GM19238 (cell line): ENCODE measurements at regions not wholly inside any gene's neighbourhood (a gene's known extent, or its start where the extent isn't known, plus 50 kb on each side); places are given as distances from the start of the nearest gene placed in this dataset.
A peak's percentile ranks its signal among the peaks of the same experiment; 100 is the strongest.
"Not testable (repeated sequence)": the region's sequence is repeated elsewhere in the genome, so short reads cannot be mapped to it uniquely, and the experiment has no call there.

Source experiments
- DNase-seq: peaks from one replicate; pipeline ENCODE4 v3.0.0; 2011; ENCODE audit warnings: low spot score; ENCODE audit not compliant: insufficient read length

DNA sequence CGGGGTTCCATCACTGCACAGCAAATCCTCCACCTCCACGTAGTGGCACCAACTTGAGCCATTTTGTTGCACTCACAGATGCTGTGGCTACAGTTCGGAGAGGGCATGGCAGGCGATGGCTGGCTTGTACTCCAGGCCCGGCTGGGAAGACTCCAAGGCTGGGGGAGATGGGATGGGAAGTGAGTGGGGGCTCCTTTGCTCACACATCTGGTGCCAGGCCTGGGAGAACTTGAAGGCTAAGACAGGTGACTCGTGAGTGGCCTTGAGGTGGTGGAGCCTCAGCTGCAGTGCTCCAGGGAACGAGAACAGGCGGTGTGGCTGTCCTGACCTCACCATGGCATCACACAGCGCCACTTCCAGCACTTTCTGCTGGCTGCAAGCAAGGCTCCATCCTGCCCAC lies 87.9 kb downstream of the PLXNA1 start:
- no peak for DNase-seq

GRCh38 chr3:127071597-127072001 lies 88.7 kb downstream of the PLXNA1 start:
- no peak for DNase-seq

- no peak for DNase-seq
Observed at GRCh38 chr3:127072221-127072771, 89.4 kb downstream of the PLXNA1 start.

- no peak for DNase-seq
Observed at GRCh38 chr3:127072971-127073783, 90.3 kb downstream of the PLXNA1 start.

DNA sequence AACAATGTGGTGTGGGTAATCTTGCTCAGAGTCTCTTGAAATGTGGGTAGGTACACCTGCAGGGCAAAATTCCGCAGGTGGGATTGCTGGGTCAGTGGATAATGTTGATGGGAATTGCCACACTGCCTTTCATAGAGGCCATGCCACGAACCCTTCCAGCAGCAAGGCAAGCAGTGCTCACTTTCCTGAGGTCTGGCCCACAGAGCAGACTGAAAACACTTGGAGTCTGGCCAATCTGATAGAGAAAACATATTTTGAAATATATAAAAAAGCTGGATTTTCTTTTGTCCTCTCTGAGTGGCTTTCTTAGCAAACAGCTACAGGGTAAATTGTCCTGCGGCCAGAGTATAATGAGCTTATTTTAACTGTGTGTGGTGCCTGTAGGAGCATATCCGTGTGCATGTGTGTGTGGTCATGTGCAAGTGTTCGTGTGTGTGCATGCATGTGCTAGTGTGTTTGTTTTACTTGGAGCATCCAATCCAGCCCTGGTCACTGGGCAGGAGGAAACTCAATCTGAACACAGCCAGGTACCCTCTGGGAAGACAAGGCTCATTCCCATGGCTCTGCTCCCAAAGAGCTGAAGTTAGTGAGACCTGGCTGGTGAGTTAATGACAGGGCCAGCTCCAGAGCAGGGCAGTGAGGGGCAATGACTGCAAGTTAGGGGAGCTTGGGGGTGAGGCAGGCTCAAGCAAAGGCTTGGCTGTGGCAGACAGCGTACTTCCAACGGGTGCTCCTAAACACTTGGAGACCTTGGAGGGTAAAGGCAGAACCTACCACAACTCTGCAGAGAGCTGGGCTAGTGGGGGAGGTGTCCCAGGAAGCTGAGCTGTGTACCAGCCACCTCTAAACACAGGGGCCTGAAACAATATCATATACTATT lies 91.3 kb downstream of the PLXNA1 start:
- no peak for DNase-seq

GRCh38 chr3:127074900-127075360 lies 92.0 kb downstream of the PLXNA1 start:
- peak; percentile 58 for DNase-seq

- not testable (repeated sequence) for DNase-seq
Observed at GRCh38 chr3:127076166-127076992, 93.5 kb downstream of the PLXNA1 start.

DNA sequence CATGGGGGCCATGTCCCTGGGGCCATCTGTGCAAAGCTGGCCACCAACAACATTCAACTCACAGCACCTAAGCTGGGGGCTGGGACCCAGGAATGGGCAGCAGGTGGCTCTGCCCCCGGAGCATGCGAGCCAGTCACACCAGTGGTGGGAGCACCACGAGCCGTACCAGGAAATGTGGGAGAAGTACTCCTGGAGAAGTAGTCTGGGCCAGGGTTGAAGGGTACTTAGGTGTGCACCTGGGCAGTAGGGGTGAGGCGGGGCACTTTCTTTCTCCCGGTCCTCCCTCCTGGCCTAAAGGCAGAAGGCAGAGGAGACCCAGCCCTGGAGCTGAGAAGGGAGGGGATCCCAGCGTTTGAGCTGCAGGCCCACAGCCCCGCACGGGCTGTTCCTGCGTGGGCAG lies 94.2 kb downstream of the PLXNA1 start:
- no peak for DNase-seq

- no peak for DNase-seq
Observed at GRCh38 chr3:127077505-127078064, 94.7 kb downstream of the PLXNA1 start.

- no peak for DNase-seq
Observed at GRCh38 chr3:127078626-127079025, 95.7 kb downstream of the PLXNA1 start.

GRCh38 chr3:127079211-127079610 lies 96.3 kb downstream of the PLXNA1 start:
- DNase-seq: no peak

- DNase-seq: no peak
Observed at GRCh38 chr3:127081001-127081720, 98.2 kb downstream of the PLXNA1 start.

GRCh38 chr3:127082066-127082465 lies 99.2 kb downstream of the PLXNA1 start:
- no peak for DNase-seq

GRCh38 chr3:127083778-127084397 lies 101.0 kb downstream of the PLXNA1 start:
- no peak for DNase-seq

DNA sequence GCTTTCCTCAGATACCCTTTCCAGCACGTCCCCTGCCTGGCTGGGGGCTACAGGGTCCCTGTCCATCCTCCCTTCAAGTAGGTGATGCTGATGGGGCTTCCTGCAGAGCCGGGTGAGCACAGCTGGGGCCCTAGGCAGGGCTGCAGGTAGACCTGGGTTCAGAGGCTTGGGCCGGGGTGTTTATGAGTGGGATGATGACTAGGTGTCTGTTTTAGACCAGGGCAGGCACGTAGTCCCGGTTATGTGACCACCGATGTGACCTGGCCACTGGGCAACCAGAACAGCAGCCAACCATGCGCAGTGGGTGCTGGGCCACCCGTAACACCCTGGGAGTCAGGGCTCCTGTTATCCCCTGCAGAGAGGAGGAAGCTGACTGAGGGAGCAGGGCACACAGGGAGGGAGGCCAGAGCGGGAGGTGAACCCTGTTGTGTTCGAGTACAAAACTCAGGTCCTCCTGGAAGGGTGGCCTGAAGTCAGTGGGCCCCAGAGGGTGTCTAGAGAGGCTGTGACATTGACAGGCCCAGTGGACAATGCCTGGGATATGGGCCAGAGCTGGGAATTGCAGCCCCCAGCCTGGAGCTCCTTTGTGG lies 101.6 kb downstream of the PLXNA1 start:
- DNase-seq: no peak

DNA sequence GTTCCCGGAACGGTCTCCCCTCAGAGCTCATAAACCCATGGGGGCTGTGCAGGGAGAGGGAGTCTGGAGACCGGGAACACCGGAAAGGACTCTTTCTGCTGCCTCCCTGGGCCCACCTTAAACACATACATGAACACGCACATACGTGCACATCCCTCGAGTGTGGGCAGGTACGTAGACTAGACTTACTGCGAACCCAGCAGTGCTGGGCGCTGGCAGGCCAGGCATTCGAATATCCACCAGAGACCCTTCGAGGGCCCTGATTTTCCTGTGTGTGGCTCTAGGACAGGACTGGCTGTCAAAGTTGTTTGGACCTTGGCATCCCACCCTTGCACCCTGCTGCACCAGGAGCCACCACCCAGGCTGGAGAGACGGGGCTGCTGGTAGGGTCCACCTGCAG lies 102.7 kb downstream of the PLXNA1 start:
- DNase-seq: no peak

DNA sequence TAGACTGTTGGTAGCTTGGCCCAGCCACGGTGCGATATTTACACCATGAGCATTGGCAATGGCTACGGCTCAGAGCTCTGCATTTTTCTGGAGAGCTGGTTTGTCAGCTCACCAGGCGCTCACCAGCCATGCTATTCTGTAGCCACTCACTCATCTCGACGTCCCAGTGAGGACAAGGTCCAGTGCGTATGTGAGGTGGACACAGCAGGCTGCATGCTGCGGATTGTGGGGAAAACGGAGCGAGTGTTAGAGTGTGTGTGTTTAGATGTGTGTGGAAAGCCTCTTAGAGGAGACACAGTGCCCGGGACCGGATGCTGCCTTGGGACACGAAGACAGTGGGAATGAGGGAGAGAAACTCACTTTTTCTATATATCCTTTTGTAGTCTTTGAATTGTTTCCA lies 103.7 kb downstream of the PLXNA1 start:
- not testable (repeated sequence) for DNase-seq

DNA sequence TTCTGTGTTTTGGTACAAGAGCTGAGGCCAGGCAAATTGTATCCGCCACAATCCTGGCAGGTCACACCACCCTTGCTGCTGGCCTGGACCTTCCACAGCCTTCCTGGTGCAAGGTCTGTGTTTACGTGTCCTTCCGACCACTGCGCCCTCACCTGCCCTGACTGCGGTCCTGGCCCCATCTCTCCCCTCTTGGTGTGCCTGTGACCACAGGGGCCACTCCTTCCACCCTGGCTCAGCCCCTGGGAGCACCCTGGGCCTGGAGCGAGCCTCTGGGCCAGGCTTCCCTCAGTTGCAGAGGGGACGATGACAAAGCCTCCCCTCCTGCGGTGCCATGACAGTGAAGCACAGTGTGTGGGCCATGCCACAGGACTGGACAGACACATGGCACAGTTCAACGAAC lies 104.5 kb downstream of the PLXNA1 start:
- DNase-seq: no peak
